CD8-positive, alpha-beta memory T cell (primary cell): ENCODE measurements at regions not wholly inside any gene's neighbourhood (a gene's known extent, or its start where the extent isn't known, plus 50 kb on each side); places are given as distances from the start of the nearest gene placed in this dataset.

Experiments
- CTCF ChIA-PET: fragments of 350-600 bp; sonication (Branson Sonifier 250); formaldehyde crosslinking; loops from one replicate; lab custom pipeline; 2021; ENCODE audit warnings: antibody characterized with exemption; lab: Charles Lee
- POLR2A ChIA-PET: fragments of 350-600 bp; sonication (Branson Sonifier 250); formaldehyde crosslinking; loops from one replicate; lab custom pipeline; 2021; ENCODE audit warnings: antibody characterized with exemption; lab: Charles Lee
- DNase-seq, 5 donors: peaks; one replicate each; pipeline versions ENCODE4 v3.0.0 to v3.0.0-alpha.2; 2020 to 2022; ENCODE audit warnings: mixed read lengths in 1 of 5
- H3K27ac ChIP-seq: one replicate; pipeline ENCODE4 v1.7.0; 2013; ENCODE audit warnings: low read depth, mild to moderate bottlenecking, low read length, moderate library complexity
- H3K27me3 ChIP-seq: 2 replicates; pipeline ENCODE4 v1.7.0; 2013; ENCODE audit warnings: low read length, mild to moderate bottlenecking; ENCODE audit not compliant: insufficient read depth, poor library complexity, severe bottlenecking
- H3K36me3 ChIP-seq: 2 replicates; pipeline ENCODE4 v1.7.0; 2013; ENCODE audit warnings: mild to moderate bottlenecking, low read length, moderate library complexity; ENCODE audit not compliant: insufficient read depth
- H3K4me1 ChIP-seq: 2 replicates; pipeline ENCODE4 v1.7.0; 2013; ENCODE audit warnings: mild to moderate bottlenecking, low read length, moderate library complexity; ENCODE audit not compliant: insufficient read depth
- H3K4me3 ChIP-seq: 2 replicates; pipeline ENCODE4 v1.7.0; 2013; ENCODE audit warnings: mild to moderate bottlenecking, low read length
- H3K9me3 ChIP-seq: 2 replicates; pipeline ENCODE4 v1.7.0; 2013; ENCODE audit warnings: mild to moderate bottlenecking, low read length
- H3K27ac Mint-ChIP-seq, 8 donors: one replicate each; pipeline ENCODE4 v1.8.0; 2020 to 2021; ENCODE audit warnings: mixed read lengths in 8 of 8, mild to moderate bottlenecking in 6 of 8, inconsistent platforms in 3 of 8, moderate library complexity in 3 of 8
- H3K27me3 Mint-ChIP-seq, 2 donors: one replicate each; pipeline ENCODE4 v1.8.0; 2020 to 2021; ENCODE audit warnings: mixed read lengths in 2 of 2, mild to moderate bottlenecking in 1 of 2, moderate library complexity in 1 of 2
- H3K36me3 Mint-ChIP-seq, 3 donors: one replicate each; pipeline ENCODE4 v1.8.0; 2020 to 2021; ENCODE audit warnings: mixed read lengths in 3 of 3, inconsistent platforms in 1 of 3, mild to moderate bottlenecking in 1 of 3
- H3K4me1 Mint-ChIP-seq, 3 donors: one replicate each; pipeline ENCODE4 v1.8.0; 2020 to 2021; ENCODE audit warnings: mixed read lengths in 3 of 3, inconsistent platforms in 1 of 3, mild to moderate bottlenecking in 1 of 3
- H3K4me3 Mint-ChIP-seq, 7 donors: one replicate each; pipeline ENCODE4 v1.8.0; 2020 to 2021; ENCODE audit warnings: mixed read lengths in 7 of 7, mild to moderate bottlenecking in 6 of 7, moderate library complexity in 4 of 7, inconsistent platforms in 2 of 7
- H3K9me3 Mint-ChIP-seq, 5 donors: one replicate each; pipeline ENCODE4 v1.8.0; 2020 to 2022; ENCODE audit warnings: mixed read lengths in 5 of 5, mild to moderate bottlenecking in 3 of 5, moderate library complexity in 2 of 5, inconsistent platforms in 1 of 5

GRCh38 chr9:108022246-108022935 lies 532.8 kb upstream of the KLF4 start:
- Mint-ChIP-seq H3K27me3 (no peaks in the 10 kb centered on the region), H3K9me3 (peaks cover 0 to 19% (median 5%) of the 10 kb centered on the region in 5 donors), H3K27ac (no peak overlapping the region), H3K4me1 (no peaks in the 10 kb centered on the region), H3K36me3 (no peaks in the 10 kb centered on the region), H3K4me3 (no peak overlapping the region)
- ChIA-PET POLR2A (no interaction called here), CTCF (no interaction called here)
- no peak overlapping the region for H3K27ac ChIP-seq
- no peaks in the 10 kb centered on the region for H3K4me1 ChIP-seq
- H3K4me3 ChIP-seq: no peak overlapping the region
- DNase-seq: no peak
- no peaks in the 10 kb centered on the region for H3K27me3 ChIP-seq
- no peaks in the 10 kb centered on the region for H3K36me3 ChIP-seq
- no peaks in the 10 kb centered on the region for H3K9me3 ChIP-seq

GRCh38 chr9:108021096-108021710 lies 531.6 kb upstream of the KLF4 start:
- no peaks in the 10 kb centered on the region for H3K4me1 ChIP-seq
- CTCF ChIA-PET: no interaction called here
- Mint-ChIP-seq H3K4me3 (no peak overlapping the region), H3K27me3 (no peaks in the 10 kb centered on the region), H3K27ac (no peak overlapping the region), H3K9me3 (peaks cover 5 to 19% (median 6%) of the 10 kb centered on the region in 5 donors), H3K4me1 (no peaks in the 10 kb centered on the region), H3K36me3 (no peaks in the 10 kb centered on the region)
- H3K9me3 ChIP-seq: no peaks in the 10 kb centered on the region
- H3K27me3 ChIP-seq: no peaks in the 10 kb centered on the region
- POLR2A ChIA-PET: no interaction called here
- H3K4me3 ChIP-seq: no peak overlapping the region
- DNase-seq: no peak
- no peaks in the 10 kb centered on the region for H3K36me3 ChIP-seq
- H3K27ac ChIP-seq: no peak overlapping the region

- DNase-seq: no peak
- no peaks in the 10 kb centered on the region for H3K27me3 Mint-ChIP-seq
- no peaks in the 10 kb centered on the region for H3K36me3 Mint-ChIP-seq
- Histone ChIP-seq H3K4me3 (no peak overlapping the region), H3K9me3 (no peaks in the 10 kb centered on the region), H3K36me3 (no peaks in the 10 kb centered on the region), H3K27me3 (no peaks in the 10 kb centered on the region), H3K4me1 (no peaks in the 10 kb centered on the region), H3K27ac (no peak overlapping the region)
- peaks cover 5 to 14% (median 10%) of the 10 kb centered on the region in 5 donors for H3K9me3 Mint-ChIP-seq
- ChIA-PET POLR2A (no interaction called here), CTCF (no interaction called here)
- H3K4me3 Mint-ChIP-seq: no peak overlapping the region
- H3K4me1 Mint-ChIP-seq: no peaks in the 10 kb centered on the region
- no peak overlapping the region for H3K27ac Mint-ChIP-seq
These were observed 530.3 kb upstream of the KLF4 start for GRCh38 chr9:108019821-108020220.

GRCh38 chr9:108017671-108018070 lies 528.1 kb upstream of the KLF4 start:
- H3K9me3 Mint-ChIP-seq: peaks cover 2 to 11% (median 10%) of the 10 kb centered on the region in 5 donors
- CTCF ChIA-PET: interaction anchor here (0.9 kb wide), 1 partner anchor 77 kb away, joined by 3 read pairs; no protein-coding TSS in a partner anchor
- Histone ChIP-seq H3K36me3 (no peaks in the 10 kb centered on the region), H3K4me1 (no peaks in the 10 kb centered on the region), H3K9me3 (no peaks in the 10 kb centered on the region), H3K4me3 (no peak overlapping the region), H3K27ac (no peak overlapping the region), H3K27me3 (no peaks in the 10 kb centered on the region)
- H3K27me3 Mint-ChIP-seq: no peaks in the 10 kb centered on the region
- H3K4me3 Mint-ChIP-seq: no peak overlapping the region
- H3K27ac Mint-ChIP-seq: no peak overlapping the region
- POLR2A ChIA-PET: no interaction called here
- no peak for DNase-seq
- no peaks in the 10 kb centered on the region for H3K36me3 Mint-ChIP-seq
- no peaks in the 10 kb centered on the region for H3K4me1 Mint-ChIP-seq

- Histone ChIP-seq H3K9me3 (no peaks in the 10 kb centered on the region), H3K27me3 (no peaks in the 10 kb centered on the region), H3K27ac (no peak overlapping the region), H3K4me1 (no peaks in the 10 kb centered on the region), H3K36me3 (no peaks in the 10 kb centered on the region), H3K4me3 (no peak overlapping the region)
- Mint-ChIP-seq H3K27me3 (no peaks in the 10 kb centered on the region), H3K36me3 (no peaks in the 10 kb centered on the region), H3K4me1 (no peaks in the 10 kb centered on the region), H3K9me3 (peaks cover 0 to 11% (median 10%) of the 10 kb centered on the region in 5 donors), H3K4me3 (no peak overlapping the region), H3K27ac (no peak overlapping the region)
- no peak for DNase-seq
- POLR2A ChIA-PET: no interaction called here
- CTCF ChIA-PET: no interaction called here
These were observed 526.9 kb upstream of the KLF4 start for GRCh38 chr9:108016446-108016845.

- POLR2A ChIA-PET: no interaction called here
- no peaks in the 10 kb centered on the region for H3K9me3 ChIP-seq
- DNase-seq: no peak
- Mint-ChIP-seq H3K27me3 (no peaks in the 10 kb centered on the region), H3K27ac (no peak overlapping the region), H3K4me1 (no peaks in the 10 kb centered on the region), H3K36me3 (no peaks in the 10 kb centered on the region), H3K4me3 (no peak overlapping the region), H3K9me3 (peaks cover 0 to 11% (median 10%) of the 10 kb centered on the region in 5 donors)
- H3K4me1 ChIP-seq: no peaks in the 10 kb centered on the region
- H3K27ac ChIP-seq: no peak overlapping the region
- CTCF ChIA-PET: no interaction called here
- no peaks in the 10 kb centered on the region for H3K27me3 ChIP-seq
- H3K36me3 ChIP-seq: no peaks in the 10 kb centered on the region
- H3K4me3 ChIP-seq: no peak overlapping the region
These were observed 526.1 kb upstream of the KLF4 start for GRCh38 chr9:108015690-108016089.

- Histone ChIP-seq H3K4me3 (no peak overlapping the region), H3K4me1 (no peaks in the 10 kb centered on the region), H3K9me3 (no peaks in the 10 kb centered on the region), H3K27me3 (no peaks in the 10 kb centered on the region), H3K36me3 (no peaks in the 10 kb centered on the region), H3K27ac (no peak overlapping the region)
- CTCF ChIA-PET: no interaction called here
- Mint-ChIP-seq H3K9me3 (peaks cover 0 to 10% (median 7%) of the 10 kb centered on the region in 5 donors), H3K4me1 (no peaks in the 10 kb centered on the region), H3K36me3 (no peaks in the 10 kb centered on the region), H3K27ac (no peak overlapping the region), H3K4me3 (no peak overlapping the region), H3K27me3 (no peaks in the 10 kb centered on the region)
- DNase-seq: no peak
- POLR2A ChIA-PET: no interaction called here
These were observed 524.8 kb upstream of the KLF4 start for GRCh38 chr9:108014353-108014752.

- H3K9me3 Mint-ChIP-seq: peaks cover 0 to 10% (median 4%) of the 10 kb centered on the region in 5 donors
- Histone ChIP-seq H3K4me1 (no peaks in the 10 kb centered on the region), H3K4me3 (no peak overlapping the region), H3K27ac (no peak overlapping the region), H3K9me3 (no peaks in the 10 kb centered on the region), H3K36me3 (no peaks in the 10 kb centered on the region), H3K27me3 (no peaks in the 10 kb centered on the region)
- H3K4me1 Mint-ChIP-seq: no peaks in the 10 kb centered on the region
- DNase-seq: no peak
- ChIA-PET POLR2A (no interaction called here), CTCF (no interaction called here)
- H3K27ac Mint-ChIP-seq: no peak overlapping the region
- no peaks in the 10 kb centered on the region for H3K27me3 Mint-ChIP-seq
- no peaks in the 10 kb centered on the region for H3K36me3 Mint-ChIP-seq
- no peak overlapping the region for H3K4me3 Mint-ChIP-seq
These were observed 523.5 kb upstream of the KLF4 start for GRCh38 chr9:108012886-108013665.
